GM19351 (cell line): ENCODE measurements at regions not wholly inside any gene's neighbourhood (a gene's known extent, or its start where the extent isn't known, plus 50 kb on each side); places are given as distances from the start of the nearest gene placed in this dataset.

Experiments
- ATAC-seq: cut with Tn5 transposase; IDR thresholded peaks from one replicate; pipeline ENCODE4 v1.9.1; 2021; ENCODE audit warnings: mild to moderate bottlenecking, moderate library complexity; ENCODE audit not compliant: unreplicated experiment

DNA sequence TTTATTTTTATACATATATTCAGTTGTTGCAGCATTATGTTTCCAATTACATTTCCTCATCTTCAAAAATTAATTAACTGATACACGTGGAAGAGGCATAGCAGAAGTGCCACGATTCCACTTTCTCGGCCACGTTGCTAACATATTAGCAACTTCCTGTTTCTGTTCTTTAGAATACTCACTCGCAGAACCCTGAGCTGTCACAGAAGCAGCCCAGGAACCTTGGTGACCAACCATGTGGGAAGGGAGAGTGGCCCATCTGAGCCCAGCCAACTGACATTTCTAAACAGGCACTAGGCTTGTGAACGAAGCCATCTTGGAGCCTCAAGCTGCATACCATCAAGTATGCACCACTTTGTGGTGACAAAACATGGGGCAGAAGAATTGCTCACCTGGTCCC lies 350.1 kb downstream of the CBLN2 start:
- ATAC-seq: no peak

DNA sequence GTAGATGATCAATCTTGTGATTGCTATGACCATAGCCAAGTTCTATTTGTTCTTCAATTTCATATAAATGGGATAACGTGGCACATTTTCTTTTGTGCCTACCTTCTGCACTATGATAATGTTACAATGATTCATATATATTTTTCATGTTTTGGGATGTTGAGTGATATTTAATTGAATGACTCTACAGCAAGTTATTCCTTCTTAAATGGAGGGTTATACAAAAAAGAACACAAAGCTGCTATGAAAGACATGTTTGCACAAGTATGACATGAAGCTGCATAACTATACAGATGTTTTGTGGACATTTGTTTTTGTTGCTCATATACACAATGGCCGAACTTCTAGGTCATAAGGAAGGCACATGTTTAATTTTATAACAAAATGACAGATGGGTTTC lies 356.2 kb downstream of the CBLN2 start:
- ATAC-seq: no peak

DNA sequence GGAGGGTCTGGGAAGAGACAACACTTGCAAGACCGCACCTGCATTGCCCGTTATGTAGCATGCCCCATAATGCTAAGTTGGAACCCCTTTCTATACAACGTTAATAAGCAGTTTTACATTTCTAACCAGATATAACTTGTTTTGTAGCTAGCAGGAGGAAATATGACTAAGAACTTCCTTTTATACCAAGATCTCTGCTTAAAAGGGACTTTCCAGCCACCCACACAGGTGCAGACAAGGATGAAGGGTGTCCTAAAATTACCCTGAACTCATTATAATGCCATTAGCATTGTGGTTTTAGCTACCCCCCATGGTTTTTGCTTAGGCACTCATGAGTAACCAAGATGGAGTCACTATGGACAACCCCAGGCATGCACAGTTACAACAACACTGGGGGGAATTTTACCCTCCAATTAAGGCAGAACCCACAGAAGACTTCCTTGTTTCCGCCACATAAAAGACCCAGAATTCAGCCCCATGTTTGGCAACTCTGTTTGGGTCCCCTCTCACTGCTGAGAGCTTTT lies 362.8 kb downstream of the CBLN2 start:
- peak; percentile 64 for ATAC-seq

DNA sequence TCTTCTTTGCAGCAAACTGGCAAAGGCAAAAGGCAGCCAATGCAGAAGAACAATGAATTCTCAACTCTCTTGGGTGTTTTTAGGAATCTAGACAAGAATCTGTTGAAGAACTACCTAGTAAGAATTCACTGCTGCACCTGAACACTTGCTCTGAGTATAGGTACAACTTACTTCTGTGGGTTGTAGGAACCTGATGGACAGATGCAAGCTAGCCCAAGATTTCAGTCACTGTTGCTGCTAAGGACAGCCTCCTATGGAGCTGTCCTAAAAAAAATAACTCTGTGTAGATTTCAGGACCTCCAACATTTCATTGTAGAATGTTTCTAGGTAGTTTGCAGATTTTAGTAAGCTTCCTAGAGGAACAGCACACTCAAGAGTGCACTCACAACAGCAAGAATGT lies 363.5 kb downstream of the CBLN2 start:
- ATAC-seq: no peak

DNA sequence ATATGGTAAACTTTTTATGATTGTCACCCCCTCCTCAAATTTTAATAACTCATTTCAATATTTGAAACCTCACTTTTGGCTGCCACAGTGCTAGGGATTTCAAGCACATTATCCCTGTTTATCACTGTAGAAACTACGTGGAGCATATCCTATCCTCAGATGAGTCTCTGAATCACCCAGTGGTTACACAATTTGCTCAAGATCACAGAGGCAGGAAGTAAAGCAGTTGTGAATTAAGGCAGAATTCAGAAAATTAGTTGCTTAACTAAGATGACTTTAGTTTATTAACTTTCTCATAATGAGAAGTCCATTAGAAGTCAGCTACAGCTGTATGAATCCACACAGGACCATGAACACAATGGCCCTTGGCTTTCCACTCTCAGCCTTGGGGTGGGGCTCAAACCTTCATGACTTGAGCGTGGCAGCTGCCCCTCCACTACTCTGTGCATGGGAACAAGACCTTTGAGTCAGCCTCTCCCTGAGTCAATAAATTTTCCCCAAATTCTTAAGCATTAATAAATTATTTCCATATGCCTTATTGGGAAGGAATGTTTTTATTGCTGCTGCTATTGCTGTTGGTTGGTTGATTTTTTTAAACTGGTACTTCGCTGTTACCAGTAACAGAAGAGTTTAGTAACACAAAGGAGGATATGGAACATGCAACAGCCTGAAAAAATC lies 369.0 kb downstream of the CBLN2 start:
- ATAC-seq: no peak

DNA sequence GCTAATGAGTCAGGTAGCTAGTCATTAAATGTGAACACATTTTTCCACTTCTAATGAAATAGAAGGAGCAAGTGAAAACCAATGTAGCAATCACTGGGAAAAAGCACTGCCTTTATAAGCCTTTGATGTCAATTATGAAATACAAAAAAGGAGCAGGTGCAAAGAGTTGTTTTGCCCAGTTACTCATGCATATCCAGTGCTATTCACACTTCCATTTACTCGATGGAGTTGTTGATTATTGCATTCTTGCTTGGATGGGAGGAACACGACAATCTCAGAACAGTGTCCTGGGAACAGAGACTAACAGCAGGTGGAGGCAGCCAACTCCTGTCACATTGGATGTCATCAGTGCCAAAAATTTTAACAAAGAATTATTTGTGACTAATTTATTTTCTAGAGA lies 372.5 kb downstream of the CBLN2 start:
- no peak for ATAC-seq

DNA sequence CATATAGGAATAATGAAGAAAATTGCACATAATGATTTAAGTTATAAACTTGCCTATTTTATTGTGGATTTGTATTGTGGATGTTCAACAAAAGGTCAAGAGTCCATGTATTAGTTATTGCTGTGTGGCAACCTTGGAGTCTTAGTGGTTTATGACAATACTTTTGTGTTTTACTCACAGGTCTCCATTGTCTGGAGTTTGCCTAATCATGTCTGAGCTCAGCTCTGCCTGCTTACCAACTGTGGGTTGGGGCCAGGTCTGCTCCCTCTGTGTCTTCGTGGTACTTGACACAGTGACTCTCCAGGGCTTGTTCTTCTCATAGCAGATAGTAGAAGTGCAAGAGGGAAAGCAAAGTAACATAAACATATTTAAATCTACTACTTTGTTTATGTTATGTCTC lies 382.5 kb downstream of the CBLN2 start:
- no peak for ATAC-seq

DNA sequence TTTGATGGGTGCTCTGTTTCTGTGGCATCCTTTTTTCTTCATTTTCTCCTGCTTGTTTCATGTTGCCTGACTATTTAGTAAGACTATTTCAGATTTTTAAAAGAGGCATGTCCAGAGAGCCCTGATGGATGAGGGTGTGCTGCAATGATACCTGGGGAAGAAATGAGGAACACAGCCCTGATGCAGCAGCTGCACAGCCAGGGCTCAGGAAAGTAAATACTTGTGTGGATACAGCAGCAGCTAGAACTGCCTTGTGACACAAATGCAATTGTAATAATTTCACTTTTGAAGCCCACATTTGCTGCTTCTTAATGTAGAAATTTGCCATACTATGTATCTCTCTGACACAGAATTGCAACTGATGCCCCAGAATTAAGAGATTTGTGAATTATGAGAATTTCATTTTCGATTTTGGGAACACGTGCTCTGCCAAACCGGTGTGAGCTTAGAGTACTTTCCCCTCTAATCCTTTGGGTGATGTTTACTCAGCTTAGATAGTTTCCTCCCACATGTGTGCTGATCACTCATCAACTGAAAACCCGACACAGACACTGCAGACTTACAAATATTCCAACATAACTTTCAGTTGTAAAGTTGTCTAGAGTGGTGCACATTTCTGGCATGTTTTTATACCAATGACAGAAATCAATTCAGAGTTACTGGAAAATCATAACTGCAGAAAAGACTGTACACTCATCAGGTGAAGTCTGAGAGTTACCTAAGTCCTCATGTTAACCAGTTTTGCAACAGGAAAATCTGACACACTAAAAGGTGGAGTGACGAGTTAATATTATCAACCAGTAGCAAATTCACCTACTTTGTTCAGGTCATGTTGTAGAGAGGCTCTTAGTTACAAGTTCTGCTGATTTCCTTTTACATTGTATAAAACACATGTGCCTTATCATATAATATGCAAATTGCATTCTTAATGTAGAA lies 383.4 kb downstream of the CBLN2 start:
- ATAC-seq: no peak

DNA sequence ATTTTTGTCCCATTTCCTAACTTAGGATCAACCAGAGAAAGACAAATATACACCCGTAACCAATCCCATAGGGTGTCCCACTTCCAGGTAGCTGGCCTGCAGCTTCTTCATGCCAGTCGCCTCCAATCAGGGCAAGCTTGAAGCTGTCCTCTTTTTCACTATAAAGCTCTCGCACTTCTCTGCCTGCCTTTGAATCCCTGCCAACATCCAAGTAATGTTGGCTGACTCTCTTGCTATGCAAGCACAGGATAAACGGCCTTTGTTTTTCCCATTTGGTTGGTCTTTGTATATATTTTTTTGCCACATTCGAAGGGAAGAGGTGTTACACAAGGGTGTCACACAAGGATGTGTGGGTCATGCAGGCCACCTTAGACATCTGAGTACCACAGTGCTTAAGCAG lies 388.8 kb downstream of the CBLN2 start:
- no peak for ATAC-seq

DNA sequence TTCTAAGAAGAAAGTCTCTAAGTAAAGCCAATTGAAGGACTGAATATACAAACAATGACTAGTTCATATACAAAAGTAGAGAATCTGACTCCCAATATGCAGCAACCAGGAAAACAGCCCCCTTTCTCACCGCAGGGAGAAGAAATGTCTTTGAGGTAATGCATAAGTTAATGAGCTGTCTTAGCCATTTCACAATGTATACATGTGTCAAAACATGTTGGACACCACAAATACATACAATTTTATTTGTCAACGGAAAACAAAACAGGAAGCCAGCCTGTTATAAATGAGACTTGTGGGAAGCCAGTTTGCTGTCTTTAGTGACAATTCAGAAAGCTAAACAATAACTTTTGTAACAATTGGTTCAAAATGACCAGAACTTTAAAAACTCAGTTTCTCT lies 389.2 kb downstream of the CBLN2 start:
- ATAC-seq: no peak

DNA sequence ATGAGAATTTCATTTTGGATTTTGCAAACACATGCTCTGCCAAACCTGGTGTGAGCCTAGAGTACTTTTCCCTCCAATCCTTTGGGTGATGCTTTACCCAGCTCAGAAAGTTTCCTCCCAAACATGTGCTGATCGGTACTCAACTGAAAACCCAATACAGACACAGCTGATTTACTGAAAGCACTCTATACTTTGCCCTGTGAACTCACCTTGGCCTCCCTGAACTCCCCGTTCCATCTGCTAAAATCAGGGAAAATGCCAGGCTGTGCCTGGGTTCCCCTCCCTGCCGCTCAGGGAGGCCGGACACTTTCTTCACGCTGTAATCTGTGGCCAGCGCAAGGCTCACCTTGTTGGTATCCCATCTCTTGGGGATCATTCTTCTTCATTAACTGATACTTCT lies 391.2 kb downstream of the CBLN2 start:
- ATAC-seq: no peak

DNA sequence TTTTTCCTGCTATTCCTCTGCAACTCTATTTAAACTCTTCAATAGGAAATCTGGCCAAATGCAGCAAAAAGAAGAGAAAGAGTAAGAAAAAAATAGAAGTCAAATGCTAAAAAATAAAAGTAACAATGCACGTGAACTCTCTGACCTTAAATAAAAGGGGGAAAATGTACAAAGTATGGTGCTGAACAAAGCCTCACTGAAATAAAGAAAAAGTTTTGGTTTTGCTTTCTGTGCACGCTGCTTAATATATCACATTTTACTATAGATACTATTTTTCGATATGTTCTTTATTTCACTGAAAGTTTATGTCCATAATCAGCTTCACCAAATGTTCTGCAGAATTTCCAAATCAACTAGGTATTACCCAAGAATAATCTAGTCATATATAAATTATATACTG lies 396.3 kb downstream of the CBLN2 start:
- ATAC-seq: no peak

DNA sequence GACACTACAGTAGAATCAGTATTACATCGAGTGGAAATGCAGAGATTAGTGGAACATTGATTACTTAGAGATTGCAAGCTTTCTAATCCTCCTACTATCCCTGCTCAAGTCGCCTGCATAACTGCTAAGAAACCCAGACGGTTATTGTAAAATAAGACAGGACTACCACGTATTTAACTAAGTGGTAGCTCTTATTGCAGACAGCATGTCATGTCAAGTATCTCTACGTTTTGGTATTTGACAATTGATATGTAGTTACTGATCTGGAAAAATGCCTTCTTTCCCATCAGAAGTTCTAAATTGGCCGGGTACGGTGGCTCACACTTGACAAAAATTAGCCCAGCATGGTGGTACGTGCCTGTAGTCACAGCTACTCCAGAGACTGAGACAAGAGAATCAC lies 404.1 kb downstream of the CBLN2 start:
- no peak for ATAC-seq

DNA sequence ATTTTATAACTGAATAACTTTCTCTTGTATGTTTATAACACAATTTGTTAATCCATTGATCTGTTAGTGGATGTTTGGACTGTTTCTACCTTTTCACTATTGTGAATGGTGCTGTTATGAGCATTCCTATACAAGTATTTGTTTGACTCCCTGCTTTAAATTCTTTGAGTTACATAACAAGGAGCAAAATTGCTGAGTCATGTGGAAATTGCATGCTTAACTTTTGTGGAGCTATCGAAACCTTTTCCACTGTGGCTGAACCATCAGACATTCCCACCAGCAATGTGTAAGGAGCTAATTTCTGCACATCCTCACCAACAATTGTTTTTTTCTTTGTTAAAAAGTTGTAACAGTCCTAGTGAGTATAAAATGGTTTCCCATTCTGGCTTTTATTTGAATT lies 415.5 kb downstream of the CBLN2 start:
- no peak for ATAC-seq

DNA sequence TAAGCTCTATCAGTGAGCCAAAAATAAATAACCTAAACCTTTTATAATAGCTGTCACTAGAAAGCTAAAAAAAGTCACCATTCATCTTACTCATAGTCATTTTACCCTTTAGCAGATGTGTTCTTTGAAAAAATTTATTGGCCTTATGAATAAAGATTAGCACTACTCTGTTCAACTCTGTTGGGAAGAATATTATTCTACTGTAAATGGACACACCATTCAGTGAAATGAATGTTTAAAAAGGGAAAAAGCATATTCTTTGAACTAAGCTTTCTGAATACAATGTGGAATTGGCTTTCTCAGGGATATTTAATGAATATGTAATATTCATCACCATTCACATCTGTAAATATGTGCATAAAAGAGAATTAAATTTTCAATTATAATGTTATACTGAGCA lies 422.0 kb downstream of the CBLN2 start:
- no peak for ATAC-seq

DNA sequence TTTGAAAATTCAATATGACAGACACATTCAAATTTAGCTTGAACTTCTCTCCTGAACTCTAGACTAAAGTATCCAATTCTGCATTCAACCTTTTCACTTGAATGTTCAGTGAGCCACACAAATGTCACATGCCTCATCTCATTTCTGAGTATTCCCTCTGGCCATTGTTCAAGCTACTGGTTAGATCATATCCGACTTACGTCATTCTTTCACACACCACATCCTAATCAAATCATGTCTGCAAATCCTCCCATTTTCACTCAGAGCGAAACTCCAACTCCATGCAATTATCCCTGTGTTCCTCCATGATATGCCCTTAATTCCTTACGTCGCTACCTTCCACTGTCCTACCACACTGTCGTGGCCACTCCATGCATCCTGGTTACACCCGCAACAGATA lies 425.1 kb downstream of the CBLN2 start:
- ATAC-seq: no peak

DNA sequence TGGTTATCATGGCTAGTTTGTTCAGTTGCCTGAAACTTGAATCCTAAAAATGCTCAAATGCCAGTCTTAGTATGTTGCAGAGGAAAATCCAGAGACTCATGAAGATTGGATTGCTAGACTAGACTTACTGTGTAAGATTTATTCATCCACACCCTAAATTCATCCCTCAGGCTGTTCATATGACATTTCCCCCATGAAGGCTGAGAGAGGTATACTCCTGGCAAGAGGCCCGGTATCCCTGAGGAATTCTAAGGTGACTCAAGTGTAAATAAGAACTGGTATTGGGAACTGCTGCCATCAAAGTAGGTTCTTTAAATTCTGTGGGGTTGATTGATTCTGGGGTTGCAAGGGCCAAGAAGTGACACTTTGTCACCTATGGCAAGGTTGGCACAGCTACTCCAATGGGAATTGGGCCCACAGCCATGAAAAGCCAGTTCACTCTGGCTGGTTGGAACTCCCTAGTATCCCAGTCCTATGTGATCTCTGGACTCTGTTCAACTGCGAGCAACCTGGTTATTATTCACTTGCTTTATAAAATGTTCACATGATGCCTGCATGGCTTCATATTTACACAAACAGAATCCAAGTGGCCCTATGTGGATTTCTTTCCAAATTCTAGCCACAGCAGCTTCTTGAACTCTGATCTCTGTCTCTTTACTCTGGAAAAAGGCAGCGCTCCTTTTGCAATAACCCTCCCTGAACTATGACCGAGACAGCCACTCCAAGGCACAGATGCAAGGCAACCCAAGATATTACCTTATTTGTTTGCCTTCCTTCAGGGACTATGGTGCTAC lies 429.1 kb downstream of the CBLN2 start:
- no peak for ATAC-seq

DNA sequence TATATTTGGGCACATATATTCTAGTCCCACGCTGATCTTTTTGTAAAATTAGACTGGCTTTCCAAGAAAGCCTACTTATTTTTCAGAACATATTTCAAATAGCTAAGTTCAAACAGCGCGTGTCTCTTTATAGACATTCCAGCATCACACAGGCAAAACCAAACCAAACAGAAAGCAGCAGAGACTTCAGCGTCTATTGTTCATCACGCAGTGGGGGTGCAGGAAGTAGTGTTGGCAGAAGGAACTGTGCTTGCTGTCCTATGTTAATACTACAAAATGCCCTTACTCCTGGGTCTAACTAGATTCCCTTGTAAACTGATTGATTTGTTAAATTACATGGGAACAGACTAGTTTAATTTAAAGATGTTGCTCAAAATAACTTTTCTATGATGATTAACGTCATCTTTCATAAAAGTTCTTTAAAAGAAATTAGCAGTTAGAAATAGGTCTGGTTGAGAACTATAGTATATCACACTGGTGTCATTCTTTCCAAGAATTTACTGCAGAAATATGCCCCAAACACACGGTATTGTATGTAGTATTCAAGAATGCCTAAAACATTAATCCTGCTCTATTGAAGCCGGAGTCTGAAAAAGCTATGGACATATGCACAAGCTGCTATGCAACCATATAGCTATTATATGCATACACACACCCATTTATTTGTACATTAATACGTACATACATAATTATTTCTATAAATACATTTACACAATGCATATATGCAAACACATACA lies 436.3 kb downstream of the CBLN2 start:
- no peak for ATAC-seq

DNA sequence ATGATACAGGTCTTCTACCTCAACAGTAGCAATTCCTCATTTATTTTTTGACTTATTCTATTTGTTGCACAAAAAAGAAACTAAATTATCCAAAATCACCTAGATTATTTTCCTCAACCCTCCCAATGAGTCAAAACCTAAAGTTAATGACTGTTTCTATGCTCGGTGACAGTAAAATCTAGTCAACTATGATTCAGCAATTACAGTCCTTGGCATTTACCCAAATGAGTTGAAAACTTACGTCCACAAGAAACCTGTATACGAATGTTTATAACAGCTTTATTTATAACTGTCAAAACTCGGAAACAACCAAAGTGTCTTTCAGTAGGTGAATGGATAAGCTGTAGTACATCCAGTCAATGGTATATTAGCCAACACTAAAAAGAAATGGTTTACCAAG lies 439.3 kb downstream of the CBLN2 start:
- no peak for ATAC-seq

DNA sequence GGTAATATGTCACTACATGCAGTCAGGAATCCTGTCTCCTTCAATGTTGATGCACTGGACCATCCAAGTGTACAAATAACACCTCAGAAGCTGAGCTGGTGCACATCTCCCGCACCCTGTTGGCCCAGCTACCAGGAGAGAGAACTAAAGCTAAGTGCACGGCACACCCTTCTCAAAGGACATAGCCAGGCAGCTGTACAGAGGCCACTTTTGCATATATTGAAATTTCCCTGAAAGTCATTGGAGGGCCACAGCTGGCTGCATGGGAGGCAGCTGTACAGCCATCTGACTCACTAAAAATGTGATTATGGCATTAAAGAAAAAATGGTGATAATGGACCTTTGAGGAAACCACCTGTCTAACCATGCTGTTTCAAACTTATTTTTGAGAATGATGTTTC lies 441.7 kb downstream of the CBLN2 start:
- ATAC-seq: no peak
